Stomach (tissue), 4 donors: ENCODE measurements at regions not wholly inside any gene's neighbourhood (a gene's known extent, or its start where the extent isn't known, plus 50 kb on each side); places are given as distances from the start of the nearest gene placed in this dataset.

Source experiments
- CTCF ChIP-seq, 7 experiments: fragments of 450-650 bp in 4 of 7; fragments of 200-600 bp in 3 of 7; sonication (generic) in 3 of 7; IDR thresholded peaks; one replicate each; pipeline ENCODE4 v1.5.1; 2016 to 2019; ENCODE audit warnings: antibody characterized with exemption in 7 of 7, control low read depth in 2 of 7, mild to moderate bottlenecking in 1 of 7
- EP300 ChIP-seq: sonication (generic); formaldehyde crosslinking; IDR thresholded peaks from one replicate; pipeline ENCODE4 v1.6.1; 2017; ENCODE audit warnings: antibody characterized with exemption

- TF ChIP-seq CTCF (IDR thresholded peaks at IDR 0.05) (no peak), EP300 (no peak)
Observed at GRCh38 chrY:15349351-15349750, 825.0 kb downstream of the NLGN4Y start.
